ENCODE measurements at regions not wholly inside any gene's neighbourhood (a gene's known extent, or its start where the extent isn't known, plus 50 kb on each side); places are given as distances from the start of the nearest gene placed in this dataset.

GRCh38 chrX:20454117-20454516 is 187.4 kb upstream of the RPS6KA3 start:
- POLR2A ChIA-PET, result no interaction called here
- no peak overlapping the region for H2AFZ ChIP-seq (ENCODE audit: low read length)
- no TSS peak for BruUV-seq (replicated peaks)
- intact Hi-C loops (cut with micrococcal nuclease; ENCODE audit: unreplicated experiment), result no loop called here
- H3K4me3 ChIP-seq (ENCODE audit: low read depth, low read length, poor library complexity, severe bottlenecking), result no peak overlapping the region
- no peak overlapping the region for H3K27ac ChIP-seq (ENCODE audit: low read depth, low read length, poor library complexity, severe bottlenecking)
- H3K4me2 ChIP-seq (ENCODE audit: low read length), result no peak overlapping the region
- CTCF ChIA-PET (ENCODE audit: unreplicated experiment), result no interaction called here
- TF ChIP-seq EZH2phosphoT487 (IDR thresholded peaks at IDR 0.05; ENCODE audit: borderline replicate concordance, low read depth, low read length), result no peak
- TF ChIP-seq, protein P1, sequence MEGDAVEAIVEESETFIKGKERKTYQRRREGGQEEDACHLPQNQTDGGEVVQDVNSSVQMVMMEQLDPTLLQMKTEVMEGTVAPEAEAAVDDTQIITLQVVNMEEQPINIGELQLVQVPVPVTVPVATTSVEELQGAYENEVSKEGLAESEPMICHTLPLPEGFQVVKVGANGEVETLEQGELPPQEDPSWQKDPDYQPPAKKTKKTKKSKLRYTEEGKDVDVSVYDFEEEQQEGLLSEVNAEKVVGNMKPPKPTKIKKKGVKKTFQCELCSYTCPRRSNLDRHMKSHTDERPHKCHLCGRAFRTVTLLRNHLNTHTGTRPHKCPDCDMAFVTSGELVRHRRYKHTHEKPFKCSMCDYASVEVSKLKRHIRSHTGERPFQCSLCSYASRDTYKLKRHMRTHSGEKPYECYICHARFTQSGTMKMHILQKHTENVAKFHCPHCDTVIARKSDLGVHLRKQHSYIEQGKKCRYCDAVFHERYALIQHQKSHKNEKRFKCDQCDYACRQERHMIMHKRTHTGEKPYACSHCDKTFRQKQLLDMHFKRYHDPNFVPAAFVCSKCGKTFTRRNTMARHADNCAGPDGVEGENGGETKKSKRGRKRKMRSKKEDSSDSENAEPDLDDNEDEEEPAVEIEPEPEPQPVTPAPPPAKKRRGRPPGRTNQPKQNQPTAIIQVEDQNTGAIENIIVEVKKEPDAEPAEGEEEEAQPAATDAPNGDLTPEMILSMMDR (conservative IDR thresholded peaks at IDR 0.05; ENCODE audit: low read length), result no peak
- H3K9me3 ChIP-seq (ENCODE audit: low read length), result no peaks in the 10 kb centered on the region
- no peaks in the 10 kb centered on the region for H3K9me2 ChIP-seq (ENCODE audit: insufficient read depth, low read length)
- no peaks in the 10 kb centered on the region for H3K36me3 ChIP-seq (ENCODE audit: insufficient read depth, low read length)
- no peaks in the 10 kb centered on the region for H4K20me1 ChIP-seq (ENCODE audit: insufficient read depth, low read length)
- H3K79me2 ChIP-seq (ENCODE audit: insufficient read depth, low read depth, low read length), result no peaks in the 10 kb centered on the region
- no peaks in the 10 kb centered on the region for H3K4me1 ChIP-seq (ENCODE audit: insufficient read depth, low read length, poor library complexity, severe bottlenecking)
- DNase-seq (ENCODE audit: low spot score), result no peak

DNA sequence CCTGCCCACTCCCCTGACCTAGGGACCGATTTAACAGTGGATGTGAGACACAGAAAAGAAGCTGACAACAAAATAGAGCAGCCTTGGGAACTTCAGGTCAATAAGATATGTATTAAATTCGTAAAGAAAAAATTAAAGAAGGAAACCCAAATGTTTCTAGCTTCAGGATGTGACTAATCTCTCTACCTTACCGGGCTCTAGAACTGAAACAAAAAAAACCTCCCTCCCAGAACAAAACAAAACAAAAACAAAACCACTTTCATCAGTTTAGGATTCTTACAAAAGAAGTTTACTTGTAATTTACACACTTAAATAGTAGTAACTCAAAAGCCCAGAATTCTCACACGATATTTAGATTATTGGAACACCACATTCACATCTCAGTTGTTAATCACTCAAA is 185.8 kb upstream of the RPS6KA3 start:
- no peaks in the 10 kb centered on the region for H3K36me3 ChIP-seq (ENCODE audit: insufficient read depth, low read length)
- no peaks in the 10 kb centered on the region for H3K79me2 ChIP-seq (ENCODE audit: insufficient read depth, low read depth, low read length)
- CTCF ChIA-PET (ENCODE audit: unreplicated experiment), result no interaction called here
- H3K9me3 ChIP-seq (ENCODE audit: low read length), result no peaks in the 10 kb centered on the region
- POLR2A ChIA-PET, result no interaction called here
- no TSS peak for BruUV-seq (replicated peaks)
- H3K9me2 ChIP-seq (ENCODE audit: insufficient read depth, low read length), result no peaks in the 10 kb centered on the region
- no peak for DNase-seq (ENCODE audit: low spot score)
- H3K4me3 ChIP-seq (ENCODE audit: low read depth, low read length, poor library complexity, severe bottlenecking), result no peak overlapping the region
- no peak for TF ChIP-seq EZH2phosphoT487 (IDR thresholded peaks at IDR 0.05; ENCODE audit: borderline replicate concordance, low read depth, low read length)
- TF ChIP-seq, protein P1 (conservative IDR thresholded peaks at IDR 0.05; ENCODE audit: low read length), result no peak
- H2AFZ ChIP-seq (ENCODE audit: low read length), result no peak overlapping the region
- H3K4me1 ChIP-seq (ENCODE audit: insufficient read depth, low read length, poor library complexity, severe bottlenecking), result no peaks in the 10 kb centered on the region
- H3K27ac ChIP-seq (ENCODE audit: low read depth, low read length, poor library complexity, severe bottlenecking), result no peak overlapping the region
- no peaks in the 10 kb centered on the region for H4K20me1 ChIP-seq (ENCODE audit: insufficient read depth, low read length)
- no peak overlapping the region for H3K4me2 ChIP-seq (ENCODE audit: low read length)
- intact Hi-C loops (cut with micrococcal nuclease; ENCODE audit: unreplicated experiment), result no loop called here

GRCh38 chrX:20451929-20452328 is 185.2 kb upstream of the RPS6KA3 start:
- Histone ChIP-seq H3K36me3 (ENCODE audit: insufficient read depth, low read length) (no peaks in the 10 kb centered on the region), H3K9me2 (ENCODE audit: insufficient read depth, low read length) (no peaks in the 10 kb centered on the region), H2AFZ (ENCODE audit: low read length) (no peak overlapping the region), H3K9me3 (ENCODE audit: low read length) (no peaks in the 10 kb centered on the region), H3K4me1 (ENCODE audit: insufficient read depth, low read length, poor library complexity, severe bottlenecking) (no peaks in the 10 kb centered on the region), H3K4me2 (ENCODE audit: low read length) (no peak overlapping the region), H3K4me3 (ENCODE audit: low read depth, low read length, poor library complexity, severe bottlenecking) (no peak overlapping the region), H4K20me1 (ENCODE audit: insufficient read depth, low read length) (no peaks in the 10 kb centered on the region), H3K79me2 (ENCODE audit: insufficient read depth, low read depth, low read length) (no peaks in the 10 kb centered on the region), H3K27ac (ENCODE audit: low read depth, low read length, poor library complexity, severe bottlenecking) (no peak overlapping the region)
- intact Hi-C loops (cut with micrococcal nuclease; ENCODE audit: unreplicated experiment), result no loop called here
- BruUV-seq (replicated peaks), result no TSS peak
- TF ChIP-seq, protein P1 (conservative IDR thresholded peaks at IDR 0.05; ENCODE audit: low read length), result no peak
- no peak for TF ChIP-seq EZH2phosphoT487 (IDR thresholded peaks at IDR 0.05; ENCODE audit: borderline replicate concordance, low read depth, low read length)
- ChIA-PET CTCF (ENCODE audit: unreplicated experiment) (no interaction called here), POLR2A (no interaction called here)
- no peak for DNase-seq (ENCODE audit: low spot score)
